Amygdala (tissue), 56 donors: ENCODE measurements at regions not wholly inside any gene's neighbourhood (a gene's known extent, or its start where the extent isn't known, plus 50 kb on each side); places are given as distances from the start of the nearest gene placed in this dataset.
"Not testable (repeated sequence)": the region's sequence is repeated elsewhere in the genome, so short reads cannot be mapped to it uniquely, and the experiment has no call there.

ENCODE experiments used
- DNase-seq, 56 donors: peaks; one replicate each; lab custom pipeline; 2025; lab: John Stamatoyannopoulos, UW

DNA sequence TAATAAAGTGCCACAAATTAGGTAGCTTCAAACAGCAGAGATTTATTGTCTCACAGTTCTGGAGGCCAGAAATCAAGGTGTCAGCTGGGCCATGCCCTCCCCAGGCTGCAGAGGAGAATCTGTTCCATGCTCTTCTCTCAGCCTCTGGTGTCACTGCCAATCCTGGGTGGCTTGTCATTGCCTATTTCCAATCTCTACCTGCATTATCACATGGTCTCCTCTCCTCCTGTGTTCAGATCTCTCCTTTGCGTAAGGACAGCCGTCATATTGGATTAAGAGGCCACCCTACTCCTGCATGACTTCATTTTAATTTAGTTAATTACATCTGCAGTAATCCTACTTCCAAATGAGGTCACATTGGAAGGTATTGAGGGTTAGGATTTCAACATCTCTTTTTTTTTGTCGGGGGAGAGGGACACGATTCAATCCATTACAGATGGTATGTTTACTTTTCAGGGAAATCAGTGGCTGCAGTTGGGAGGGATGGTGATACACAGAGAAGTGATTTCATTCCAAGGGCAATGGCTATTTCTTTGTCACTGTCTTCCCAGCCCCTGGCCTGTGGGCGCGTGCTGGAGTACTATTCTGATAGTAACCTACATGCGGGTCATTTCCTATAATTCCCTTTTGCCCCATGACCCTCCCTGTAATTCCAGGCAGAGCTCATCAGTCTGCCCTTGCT is 169.4 kb downstream of the MINAR1 start:
- no peak for DNase-seq

DNA sequence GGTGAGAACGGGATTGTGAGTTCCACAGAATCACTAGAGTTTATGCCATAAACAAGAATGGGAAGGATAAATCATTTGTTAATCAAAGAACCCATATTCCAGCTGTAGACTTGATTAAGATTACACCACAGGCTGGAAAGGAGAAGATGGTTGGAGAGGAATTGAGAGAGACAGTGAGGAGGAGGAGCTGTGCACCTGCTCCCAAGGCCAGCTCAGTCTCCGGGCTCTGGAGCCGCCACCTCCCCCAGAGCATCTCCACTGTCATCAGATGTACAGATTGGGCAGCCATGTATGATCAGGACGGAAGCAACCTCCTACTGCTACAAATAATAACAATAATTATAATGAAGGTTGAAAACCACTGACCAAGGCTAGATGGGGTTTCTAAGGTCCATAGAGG is 170.0 kb downstream of the MINAR1 start:
- no peak for DNase-seq

DNA sequence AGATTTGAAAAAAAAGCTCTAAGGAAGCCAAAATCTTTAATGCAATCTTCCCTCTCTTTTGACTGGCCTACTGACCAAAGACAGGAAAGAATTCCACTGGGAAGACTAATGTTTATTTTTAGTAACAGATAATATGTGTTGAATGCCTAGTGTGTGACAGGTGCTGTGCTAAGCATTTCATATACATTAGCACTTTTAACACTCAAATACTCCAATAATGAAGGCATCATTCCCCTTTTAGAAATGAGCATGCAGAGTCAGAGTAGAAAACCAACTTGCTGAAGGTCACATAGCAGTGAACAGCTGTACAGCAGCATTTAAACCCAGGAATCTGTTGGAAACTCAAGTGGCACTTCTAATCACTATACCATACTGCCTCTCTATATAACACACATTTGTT is 170.6 kb downstream of the MINAR1 start:
- no peak for DNase-seq

DNA sequence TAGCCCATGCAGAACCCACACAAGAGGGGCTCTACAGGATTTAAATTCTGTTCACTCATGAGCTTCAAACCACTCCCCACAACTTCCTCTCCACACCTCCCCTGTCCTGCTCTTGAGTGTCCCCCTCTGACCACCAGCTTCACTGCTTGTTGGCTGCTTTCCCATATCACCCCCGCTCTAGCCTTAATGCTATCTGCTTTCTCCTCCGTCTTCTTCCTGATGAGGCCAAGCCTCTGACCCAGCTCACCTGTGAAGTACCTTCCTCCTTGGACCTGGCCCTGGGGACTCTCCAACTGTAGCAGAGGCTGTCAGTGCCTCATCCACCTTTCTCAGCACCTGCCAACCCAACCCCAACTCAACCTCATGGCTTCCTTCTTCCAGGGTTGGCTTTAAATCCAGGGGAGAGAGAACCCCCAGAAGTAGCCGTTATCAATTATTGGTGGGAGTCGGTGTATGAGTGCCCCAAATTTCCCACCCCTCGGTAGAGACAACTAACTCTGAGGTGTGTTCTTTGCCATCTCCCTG is 174.8 kb downstream of the MINAR1 start:
- no peak for DNase-seq

DNA sequence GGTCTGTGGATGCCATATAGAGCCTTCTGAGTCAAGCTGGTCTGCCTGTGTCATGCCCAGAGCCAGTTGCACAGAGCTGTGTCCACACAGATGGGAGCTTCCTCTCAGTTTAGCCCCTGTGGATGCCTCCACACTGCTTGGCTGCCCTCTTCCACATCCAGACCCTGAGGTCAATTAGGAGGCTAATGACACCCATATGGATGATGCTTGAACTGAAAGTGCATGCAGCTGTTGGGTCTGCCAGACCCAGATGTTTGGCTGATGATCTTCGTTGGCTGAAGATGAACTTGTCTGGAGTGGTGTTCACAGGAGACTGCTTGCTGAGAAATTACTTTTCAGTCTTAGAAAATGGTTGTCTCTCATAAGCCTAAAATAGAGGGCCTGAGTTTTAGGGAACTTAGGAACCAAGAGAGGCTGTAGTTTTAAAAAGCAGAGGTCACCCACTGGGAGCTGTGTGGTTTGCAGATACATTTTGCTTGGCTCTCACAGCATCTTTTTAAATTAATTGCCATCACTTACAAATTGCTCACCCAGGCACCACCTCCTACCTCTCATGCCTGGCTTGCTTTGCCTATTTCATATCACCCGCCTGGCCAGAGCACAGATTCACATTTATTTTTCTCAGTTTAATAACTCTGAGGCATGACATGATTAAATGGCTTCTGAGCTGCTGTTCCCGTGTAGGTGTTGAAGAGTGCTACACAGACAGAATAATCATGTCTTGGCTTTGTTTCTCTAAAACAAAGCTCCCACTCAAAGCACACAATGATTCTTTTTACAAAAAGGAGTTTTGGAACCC is 176.1 kb downstream of the MINAR1 start:
- peak in 1 of 56 donors; percentile 4 for DNase-seq

DNA sequence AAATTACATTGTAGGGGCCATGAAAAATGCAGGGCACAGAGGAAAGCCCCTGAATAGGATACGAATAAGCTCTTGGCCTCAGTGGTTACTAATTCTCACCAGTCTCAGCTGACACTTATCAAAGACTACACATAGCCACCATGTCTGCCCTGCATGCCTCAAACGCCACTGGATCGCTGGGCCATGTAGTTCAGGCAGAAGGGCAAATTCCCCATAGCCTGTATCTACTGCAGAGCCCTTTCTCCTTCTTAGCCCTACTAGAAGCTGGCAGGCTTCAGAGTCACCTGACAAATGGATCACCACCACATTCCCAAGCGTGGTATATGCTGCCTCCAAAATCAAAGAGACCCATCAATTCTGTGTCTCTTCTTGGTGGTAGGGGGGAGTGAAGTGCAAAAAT is 177.4 kb downstream of the MINAR1 start:
- DNase-seq = no peak

DNA sequence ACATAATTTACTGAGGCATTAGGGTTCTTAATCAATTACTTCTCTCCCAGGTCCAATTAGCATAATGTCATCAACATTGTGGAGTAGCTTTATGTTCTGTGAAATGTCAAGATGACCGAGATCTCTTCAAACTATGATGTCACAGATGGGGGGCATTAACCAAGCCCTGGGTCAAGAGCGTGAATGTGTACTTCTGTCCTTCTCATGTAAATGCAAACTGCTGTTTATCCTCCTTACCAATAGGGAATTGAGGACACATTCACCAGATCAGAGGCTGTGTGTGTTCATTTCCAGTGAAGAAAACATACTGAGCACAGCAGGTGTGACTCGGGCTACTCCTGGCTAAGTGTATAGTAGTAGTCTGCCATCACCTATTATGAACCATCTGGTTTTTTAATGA is 177.9 kb downstream of the MINAR1 start:
- DNase-seq = no peak

DNA sequence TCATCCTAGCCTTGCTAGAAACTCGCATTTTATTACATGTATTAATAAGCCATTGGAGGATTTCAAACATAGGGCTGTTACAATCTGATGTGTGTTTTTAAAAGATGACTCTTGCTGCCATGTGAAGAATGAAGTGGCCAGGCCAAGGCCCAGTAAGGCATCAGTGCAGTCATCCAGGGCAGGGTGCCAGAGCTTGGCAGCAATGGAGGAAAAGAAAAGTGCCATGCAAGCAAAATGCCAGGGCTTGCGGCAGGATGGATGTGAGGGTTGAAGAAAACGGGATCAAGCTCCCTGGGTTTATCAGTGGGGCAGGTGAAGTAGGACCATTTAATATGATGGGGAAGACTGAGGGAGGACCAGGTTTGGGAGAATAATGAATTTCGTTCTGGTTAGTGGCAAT is 183.6 kb downstream of the MINAR1 start:
- peak in 1 of 56 donors; percentile 2 for DNase-seq

DNA sequence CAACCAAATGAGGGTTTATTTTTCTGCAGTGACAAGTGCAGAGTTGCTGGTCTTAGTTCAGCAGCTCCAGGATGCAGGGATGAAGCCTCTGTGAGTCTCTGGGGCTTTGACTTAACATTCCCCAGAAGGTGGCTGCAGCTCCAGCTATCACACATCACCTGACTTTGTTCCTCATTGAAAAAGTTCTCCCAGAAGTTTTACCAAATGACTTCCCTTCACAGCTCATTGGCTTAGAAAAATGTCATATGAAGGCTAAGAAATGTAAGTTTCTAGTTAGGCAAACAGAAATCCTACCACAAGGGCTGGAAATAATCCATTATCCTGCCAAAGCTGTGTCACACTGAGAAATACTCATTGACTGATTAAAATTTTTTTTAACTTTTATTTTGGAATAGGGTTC is 184.9 kb downstream of the MINAR1 start:
- DNase-seq = no peak

DNA sequence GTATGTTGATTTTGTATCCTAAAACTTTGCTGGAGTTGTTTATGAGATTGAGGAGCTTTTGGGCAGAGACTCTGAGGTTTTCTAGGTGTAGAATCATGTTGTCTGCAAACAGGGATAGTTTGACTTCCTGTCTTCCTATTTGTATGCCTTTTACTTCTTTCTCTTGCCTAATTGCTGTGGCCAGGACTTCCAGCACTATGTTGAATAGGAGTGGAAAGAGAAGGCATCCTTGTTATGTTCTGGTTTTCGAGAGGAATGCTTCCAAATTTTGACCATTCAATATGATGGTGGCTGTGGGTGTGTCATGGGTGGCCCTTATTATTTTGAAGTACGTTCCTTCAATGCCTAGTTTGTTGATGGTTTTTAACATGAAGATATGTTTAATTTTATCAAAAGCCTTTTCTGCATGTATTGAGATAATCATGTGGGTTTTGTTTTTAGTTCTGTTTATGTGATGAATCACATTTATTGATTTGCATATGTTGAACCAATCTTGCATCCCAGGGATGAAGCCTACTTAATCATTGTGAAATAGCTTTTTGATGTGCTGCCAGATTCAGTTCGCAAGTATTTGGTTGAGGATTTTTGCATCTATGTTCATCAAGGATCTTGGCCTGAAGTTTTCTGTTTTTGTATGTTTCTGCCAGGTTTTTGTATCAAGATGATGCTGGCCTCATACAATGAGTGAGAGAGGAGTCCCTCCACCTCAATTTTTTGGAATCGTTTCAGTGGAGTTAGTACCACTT is 188.1 kb downstream of the MINAR1 start:
- DNase-seq = no peak

DNA sequence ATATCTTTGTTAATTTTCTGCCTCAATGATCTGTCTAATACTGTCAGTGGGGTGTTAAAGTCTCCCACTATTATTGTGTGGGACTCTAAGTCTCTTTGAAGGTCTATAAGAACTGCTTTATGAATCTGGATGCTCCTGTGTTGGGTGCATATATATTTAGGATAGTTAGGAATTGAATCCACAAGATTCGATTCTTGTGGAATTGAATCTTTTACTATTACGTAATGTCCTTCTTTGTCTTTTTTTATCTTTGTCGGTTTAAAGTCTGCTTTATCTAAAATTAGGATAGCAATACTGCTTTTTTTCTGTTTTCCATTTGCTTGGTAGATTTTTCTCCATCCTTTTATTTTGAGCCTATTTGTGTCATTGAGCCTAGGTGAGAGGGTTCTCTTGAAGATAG is 189.7 kb downstream of the MINAR1 start:
- DNase-seq = not testable (repeated sequence)

DNA sequence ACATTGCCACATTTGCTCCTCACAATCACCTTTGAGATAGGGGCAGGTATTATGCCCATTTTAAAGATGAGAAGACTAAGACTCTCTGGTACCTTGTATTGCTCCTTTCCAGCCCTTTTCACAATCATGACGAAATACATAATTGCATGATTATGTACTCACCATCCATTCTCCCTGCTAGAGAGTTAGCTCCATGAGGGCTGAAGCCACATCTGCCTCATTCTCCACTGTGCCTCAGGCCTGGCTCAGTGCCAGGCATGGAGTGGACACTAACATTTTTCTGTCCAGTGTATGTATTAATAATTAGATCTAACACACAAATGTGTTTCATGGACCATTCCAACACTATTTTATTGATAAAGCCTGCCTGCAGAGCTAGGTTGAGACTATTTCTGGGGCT is 191.4 kb downstream of the MINAR1 start:
- DNase-seq = no peak

DNA sequence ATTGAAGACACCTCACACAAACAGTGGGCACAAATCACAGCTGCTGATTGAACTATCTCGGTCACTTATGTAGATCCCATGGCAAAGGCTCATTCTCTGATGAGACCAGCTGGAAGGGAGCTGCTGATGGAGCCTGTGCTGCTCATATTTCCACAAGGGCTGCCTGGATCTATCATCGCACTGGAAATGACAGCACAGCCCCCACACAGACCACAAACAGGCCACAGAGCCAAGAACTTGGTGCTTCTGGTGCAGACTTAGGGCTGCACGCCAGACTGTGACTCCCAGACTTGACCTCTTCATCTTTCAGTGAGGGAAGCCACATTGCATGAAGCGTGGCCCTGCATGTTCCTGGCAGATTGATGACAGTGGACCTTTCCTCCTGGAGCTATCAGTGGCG is 197.6 kb downstream of the MINAR1 start:
- no peak for DNase-seq

DNA sequence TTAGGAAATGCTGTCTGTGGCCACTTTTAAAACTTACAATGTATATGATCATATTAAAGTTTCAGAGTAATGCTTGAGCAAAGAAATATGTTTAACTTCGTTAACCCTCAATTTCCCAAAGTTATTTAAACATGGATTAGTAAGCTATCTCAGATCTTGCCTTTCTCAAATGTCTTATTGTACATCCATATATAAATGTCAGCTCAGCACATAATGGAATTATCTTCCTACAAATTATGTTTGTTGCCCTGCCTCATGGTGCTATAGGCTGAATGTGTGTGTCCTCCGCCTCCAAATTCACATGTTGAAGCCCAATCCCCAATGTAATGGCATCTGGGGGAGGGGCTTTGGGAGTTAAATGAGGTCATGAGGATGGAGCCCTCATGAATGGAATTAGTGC is 200.3 kb downstream of the MINAR1 start:
- DNase-seq = no peak

DNA sequence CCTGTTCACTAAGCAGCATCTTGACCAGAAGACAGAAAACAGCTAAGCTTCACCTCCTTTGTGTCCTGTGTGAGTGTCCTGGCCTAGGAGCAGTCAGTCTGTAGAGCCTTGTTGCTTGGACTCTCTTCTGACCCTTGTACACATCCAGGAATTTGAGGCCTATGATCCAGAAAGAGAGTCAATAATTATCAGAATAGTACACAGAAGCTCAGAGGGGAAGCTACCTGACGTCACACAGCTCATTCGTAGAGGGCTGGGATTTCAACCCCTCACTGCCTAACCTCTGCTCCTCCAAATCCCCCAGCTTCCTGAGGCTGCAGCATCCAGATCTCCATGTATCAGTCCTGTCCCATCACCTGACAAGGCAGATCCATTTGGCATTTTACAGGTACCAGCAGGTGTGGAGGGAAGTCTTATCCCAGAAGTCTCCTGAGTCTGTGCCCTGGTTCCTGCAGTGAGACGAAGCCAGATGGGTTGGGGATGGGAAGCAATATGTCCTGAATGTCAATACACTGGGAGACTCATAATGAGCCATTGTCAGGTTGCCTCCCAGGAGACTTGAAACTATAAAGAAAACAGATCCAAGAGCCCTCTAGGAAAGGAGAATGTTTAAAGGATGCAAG is 203.1 kb downstream of the MINAR1 start:
- DNase-seq = no peak

DNA sequence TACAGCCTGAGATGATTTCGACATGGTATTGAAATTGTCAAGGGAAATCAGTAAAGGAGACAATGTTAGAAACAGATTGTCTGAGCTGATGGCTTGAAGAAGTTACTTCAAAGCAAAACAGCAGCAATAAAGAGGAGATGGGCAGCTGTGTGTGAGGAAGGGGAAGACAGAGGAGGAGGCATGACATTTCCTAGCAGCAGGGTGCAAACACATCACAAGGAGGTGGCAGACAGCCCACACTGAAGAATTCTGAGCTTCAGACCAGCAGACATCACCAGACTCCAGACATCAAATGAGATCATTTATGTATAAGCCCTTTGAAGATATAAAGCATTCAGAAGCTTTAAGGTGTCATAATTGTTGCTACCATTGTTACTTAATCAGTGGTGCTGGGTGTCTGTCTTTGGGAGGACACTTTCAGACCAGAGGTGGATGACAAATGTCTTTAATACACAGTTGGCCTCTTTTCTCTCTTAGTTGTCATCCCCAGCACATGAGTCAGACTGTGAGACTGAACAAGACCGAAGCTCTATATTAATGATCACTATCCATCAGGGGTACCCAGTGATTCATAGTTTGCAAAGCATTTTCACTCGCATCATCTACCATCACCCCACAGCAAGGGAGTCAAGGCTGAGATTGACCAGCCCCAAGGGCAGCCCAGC is 203.9 kb downstream of the MINAR1 start:
- no peak for DNase-seq

DNA sequence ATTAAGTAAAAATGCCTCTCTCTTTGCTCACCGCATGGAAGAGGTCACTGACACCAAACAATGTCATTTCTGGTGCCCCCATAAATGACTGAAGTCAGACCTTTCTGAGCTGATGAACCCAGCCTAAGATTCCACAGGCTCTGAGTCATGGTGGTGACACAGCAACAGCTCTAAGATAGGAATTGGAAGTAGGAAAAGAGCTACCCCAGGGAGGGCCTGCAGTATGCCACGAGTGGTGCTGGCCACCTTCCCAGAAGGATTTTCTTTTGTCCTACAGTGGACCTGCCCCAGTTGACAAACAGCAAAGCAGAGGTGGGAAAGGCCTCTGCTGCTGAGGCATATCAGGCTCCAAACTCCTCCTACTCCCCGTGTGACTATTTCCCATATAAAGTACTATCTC is 208.1 kb downstream of the MINAR1 start:
- DNase-seq = no peak

DNA sequence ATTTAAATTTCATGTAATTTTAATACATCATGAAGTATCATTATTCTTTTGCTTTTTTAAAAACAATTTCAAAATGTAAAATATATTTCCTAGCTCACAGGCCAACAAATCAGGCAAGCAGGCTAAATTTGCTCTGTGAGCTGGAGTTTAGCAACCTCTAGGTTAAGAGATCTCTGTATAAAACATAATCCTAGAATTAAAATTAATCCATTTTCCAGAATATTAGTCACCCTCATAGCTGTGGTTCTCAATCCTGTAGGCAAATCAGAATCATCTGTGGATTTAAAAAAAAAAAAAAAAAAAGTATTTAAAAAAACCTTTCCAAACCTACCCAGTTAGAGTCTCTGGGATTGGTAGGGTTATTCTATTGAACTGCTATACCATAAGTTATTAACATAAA is 209.7 kb downstream of the MINAR1 start:
- no peak for DNase-seq

DNA sequence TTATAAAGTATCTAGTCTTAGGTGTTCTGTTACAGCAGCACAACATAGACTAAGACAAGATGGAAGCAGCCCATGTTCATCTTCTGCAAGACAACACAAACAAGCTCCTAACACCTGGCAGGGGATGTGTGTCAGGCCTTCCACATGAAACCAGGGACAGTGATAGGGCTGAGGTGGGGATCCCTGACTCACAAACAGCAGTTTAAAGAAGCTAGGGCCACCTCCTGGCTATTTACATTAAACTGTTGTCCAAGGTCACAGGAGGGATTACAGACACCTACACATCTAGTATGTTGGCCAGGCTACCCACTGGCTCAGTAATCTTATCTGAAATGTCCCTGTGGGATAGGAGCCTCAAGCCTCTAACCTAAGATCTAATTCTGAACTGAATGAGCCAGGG is 211.3 kb downstream of the MINAR1 start:
- DNase-seq = no peak

DNA sequence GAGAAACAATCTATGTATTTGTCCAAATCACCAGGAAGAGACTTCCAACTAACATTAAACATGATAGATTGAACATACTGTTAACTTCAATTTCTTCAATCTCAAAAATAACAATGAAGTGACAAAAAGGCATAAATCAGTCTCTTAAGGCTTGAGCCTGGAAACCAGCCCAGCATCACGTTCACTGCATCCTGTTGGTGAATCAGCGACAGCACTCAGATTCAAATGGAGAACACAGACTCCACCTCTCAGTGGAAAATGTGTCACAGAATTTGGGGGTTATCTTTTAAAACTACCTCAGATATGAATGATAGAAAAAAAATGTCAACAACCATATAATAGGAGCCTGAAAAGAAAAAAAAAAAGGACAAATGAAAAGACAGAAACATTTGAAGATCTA is 212.0 kb downstream of the MINAR1 start:
- no peak for DNase-seq
